Naive thymus-derived CD4-positive, alpha-beta T cell (primary cell): ENCODE measurements at regions not wholly inside any gene's neighbourhood (a gene's known extent, or its start where the extent isn't known, plus 50 kb on each side); places are given as distances from the start of the nearest gene placed in this dataset.

ENCODE experiments used
- ATAC-seq: fragments of 150-1000 bp; cut with Tn5 transposase; 2 replicates; pipeline ENCODE4 v1.10.0; 2021; ENCODE audit warnings: mild to moderate bottlenecking, moderate library complexity
- CTCF ChIA-PET: fragments of 350-600 bp; sonication (Branson Sonifier 250); formaldehyde crosslinking; loops from one replicate; lab custom pipeline; 2021; ENCODE audit warnings: antibody characterized with exemption; lab: Charles Lee
- POLR2A ChIA-PET: fragments of 350-600 bp; sonication (Branson Sonifier 250); formaldehyde crosslinking; loops from one replicate; lab custom pipeline; 2021; ENCODE audit warnings: antibody characterized with exemption, inconsistent platforms; lab: Charles Lee
- DNase-seq, 9 donors: peaks; one replicate each; pipeline versions ENCODE4 v3.0.0 to v3.0.0-alpha.2; 2020 to 2022; ENCODE audit warnings: mixed read lengths in 1 of 9
- H3K27ac ChIP-seq: one replicate; pipeline ENCODE4 v1.7.0; 2013; ENCODE audit warnings: mild to moderate bottlenecking, low read depth, low read length, moderate library complexity
- H3K27me3 ChIP-seq, 2 donors: one replicate each; pipeline ENCODE4 v1.7.0; 2013; ENCODE audit warnings: low read length in 2 of 2, mild to moderate bottlenecking in 2 of 2, moderate library complexity in 2 of 2; ENCODE audit not compliant: control insufficient read depth in 2 of 2, insufficient read depth in 2 of 2
- H3K36me3 ChIP-seq, 3 experiments: 1 replicate in 2 of 3; 2 replicates in 1 of 3; pipeline ENCODE4 v1.7.0; 2013; ENCODE audit warnings: low read length in 3 of 3, mild to moderate bottlenecking in 3 of 3, moderate library complexity in 1 of 3; ENCODE audit not compliant: insufficient read depth in 3 of 3, control insufficient read depth in 2 of 3
- H3K4me1 ChIP-seq, 2 donors: one replicate each; pipeline ENCODE4 v1.7.0; 2013; ENCODE audit warnings: low read length in 2 of 2, mild to moderate bottlenecking in 2 of 2, moderate library complexity in 1 of 2; ENCODE audit not compliant: control insufficient read depth in 2 of 2, insufficient read depth in 2 of 2
- H3K4me3 ChIP-seq: 2 replicates; pipeline ENCODE4 v1.7.0; 2013; ENCODE audit warnings: mild to moderate bottlenecking, low read length
- H3K9me3 ChIP-seq, 3 experiments: 1 replicate in 2 of 3; 2 replicates in 1 of 3; pipeline ENCODE4 v1.7.0; 2013; ENCODE audit warnings: low read length in 3 of 3; ENCODE audit not compliant: control insufficient read depth in 2 of 3
- H3K27ac Mint-ChIP-seq, 9 donors: one replicate each; pipeline ENCODE4 v1.8.0; 2020 to 2022; ENCODE audit warnings: mixed read lengths in 9 of 9, mild to moderate bottlenecking in 8 of 9, moderate library complexity in 5 of 9, inconsistent platforms in 2 of 9
- H3K27me3 Mint-ChIP-seq, 5 donors: one replicate each; pipeline ENCODE4 v1.8.0; 2021 to 2022; ENCODE audit warnings: mixed read lengths in 5 of 5, mild to moderate bottlenecking in 1 of 5
- H3K36me3 Mint-ChIP-seq, 5 donors: one replicate each; pipeline ENCODE4 v1.8.0; 2020 to 2022; ENCODE audit warnings: mixed read lengths in 5 of 5, mild to moderate bottlenecking in 3 of 5, inconsistent platforms in 1 of 5
- H3K4me1 Mint-ChIP-seq, 7 donors: one replicate each; pipeline ENCODE4 v1.8.0; 2020 to 2022; ENCODE audit warnings: mixed read lengths in 7 of 7, mild to moderate bottlenecking in 3 of 7, inconsistent platforms in 1 of 7
- H3K4me3 Mint-ChIP-seq, 10 donors: one replicate each; pipeline ENCODE4 v1.8.0; 2020 to 2022; ENCODE audit warnings: mild to moderate bottlenecking in 10 of 10, mixed read lengths in 10 of 10, moderate library complexity in 6 of 10, inconsistent platforms in 2 of 10
- H3K9me3 Mint-ChIP-seq, 11 donors: one replicate each; pipeline ENCODE4 v1.8.0; 2020 to 2022; ENCODE audit warnings: mixed read lengths in 11 of 11, mild to moderate bottlenecking in 4 of 11, inconsistent platforms in 1 of 11, moderate library complexity in 1 of 11
- intact Hi-C, 2 donors: fragments of 100-400 bp; cut with micrococcal nuclease; formaldehyde crosslinking; loops; one replicate each; pipeline ENCODE4 v1.15.1; 2023

- H3K4me1 Mint-ChIP-seq: no peaks in the 10 kb centered on the region
- H3K36me3 ChIP-seq: no peaks in the 10 kb centered on the region
These were observed 645.6 kb upstream of the CDH8 start for GRCh38 chr16:62681819-62682218.

GRCh38 chr16:62678796-62679195 is 642.6 kb upstream of the CDH8 start:
- ChIA-PET CTCF (no interaction called here), POLR2A (no interaction called here)
- Histone ChIP-seq H3K27me3 (no peaks in the 10 kb centered on the region), H3K4me1 (no peaks in the 10 kb centered on the region), H3K27ac (no peak overlapping the region), H3K4me3 (no peak overlapping the region), H3K9me3 (peaks cover 0 to 24% (median 0%) of the 10 kb centered on the region in 3 experiments), H3K36me3 (no peaks in the 10 kb centered on the region)
- Mint-ChIP-seq H3K4me1 (no peaks in the 10 kb centered on the region), H3K4me3 (no peak overlapping the region), H3K36me3 (peaks cover 0 to 8% (median 4%) of the 10 kb centered on the region in 5 donors), H3K27me3 (no peaks in the 10 kb centered on the region), H3K27ac (no peak overlapping the region), H3K9me3 (peaks cover 15 to 75% (median 24%) of the 10 kb centered on the region in 11 donors)
- no peak for ATAC-seq
- no peak for DNase-seq
- intact Hi-C loops: no loop called here

More at GRCh38 chr16:62681819-62682218, 645.6 kb upstream of the CDH8 start:
- ChIA-PET POLR2A (no interaction called here), CTCF (no interaction called here)
- peaks cover 0 to 8% (median 4%) of the 10 kb centered on the region in 5 donors for H3K36me3 Mint-ChIP-seq
- H3K27ac ChIP-seq: no peak overlapping the region
- H3K9me3 Mint-ChIP-seq: peaks cover 11 to 71% (median 20%) of the 10 kb centered on the region in 11 donors
- no peaks in the 10 kb centered on the region for H3K27me3 ChIP-seq
- intact Hi-C loops: no loop called here
- H3K27me3 Mint-ChIP-seq: no peaks in the 10 kb centered on the region
- H3K27ac Mint-ChIP-seq: no peak overlapping the region
- H3K4me3 Mint-ChIP-seq: no peak overlapping the region
- H3K9me3 ChIP-seq: peaks cover 0 to 28% (median 0%) of the 10 kb centered on the region in 3 experiments
- DNase-seq: no peak
- H3K4me3 ChIP-seq: no peak overlapping the region
- no peaks in the 10 kb centered on the region for H3K4me1 ChIP-seq
- no peak for ATAC-seq

- H3K4me3 ChIP-seq: no peak overlapping the region
- Mint-ChIP-seq H3K9me3 (peaks cover 15 to 61% (median 21%) of the 10 kb centered on the region in 11 donors), H3K4me3 (no peak overlapping the region), H3K27me3 (no peaks in the 10 kb centered on the region), H3K36me3 (peaks cover 0 to 8% (median 4%) of the 10 kb centered on the region in 5 donors), H3K27ac (no peak overlapping the region), H3K4me1 (no peaks in the 10 kb centered on the region)
- peaks cover 0 to 24% (median 0%) of the 10 kb centered on the region in 3 experiments for H3K9me3 ChIP-seq
- ChIA-PET POLR2A (no interaction called here), CTCF (no interaction called here)
- H3K27me3 ChIP-seq: no peaks in the 10 kb centered on the region
- no peak for ATAC-seq
- no peak for DNase-seq
- no peaks in the 10 kb centered on the region for H3K36me3 ChIP-seq
- H3K27ac ChIP-seq: no peak overlapping the region
- no peaks in the 10 kb centered on the region for H3K4me1 ChIP-seq
- intact Hi-C loops: no loop called here
These were observed 640.1 kb upstream of the CDH8 start for GRCh38 chr16:62676306-62676705.

GRCh38 chr16:62665269-62665668 is 629.0 kb upstream of the CDH8 start:
- Mint-ChIP-seq H3K27me3 (no peaks in the 10 kb centered on the region), H3K9me3 (peaks cover 3 to 53% (median 14%) of the 10 kb centered on the region in 11 donors), H3K27ac (no peak overlapping the region), H3K36me3 (no peaks in the 10 kb centered on the region), H3K4me1 (no peaks in the 10 kb centered on the region), H3K4me3 (no peak overlapping the region)
- no peaks in the 10 kb centered on the region for H3K4me1 ChIP-seq
- H3K36me3 ChIP-seq: no peaks in the 10 kb centered on the region
- intact Hi-C loops: no loop called here
- H3K4me3 ChIP-seq: no peak overlapping the region
- H3K9me3 ChIP-seq: no peaks in the 10 kb centered on the region
- CTCF ChIA-PET: no interaction called here
- no peaks in the 10 kb centered on the region for H3K27me3 ChIP-seq
- ATAC-seq: no peak
- no peak overlapping the region for H3K27ac ChIP-seq
- POLR2A ChIA-PET: no interaction called here
- DNase-seq: no peak

- no peak overlapping the region for H3K4me3 Mint-ChIP-seq
- CTCF ChIA-PET: interaction anchor here (0.7 kb wide), 1 partner anchor 692 kb away, joined by 3 read pairs; no protein-coding TSS in a partner anchor
- H3K36me3 Mint-ChIP-seq: no peaks in the 10 kb centered on the region
- no peaks in the 10 kb centered on the region for H3K27me3 Mint-ChIP-seq
- H3K4me1 Mint-ChIP-seq: no peaks in the 10 kb centered on the region
- H3K4me1 ChIP-seq: no peaks in the 10 kb centered on the region
- ATAC-seq: no peak
- DNase-seq: no peak
- H3K27ac Mint-ChIP-seq: no peak overlapping the region
- H3K9me3 Mint-ChIP-seq: peaks cover 2 to 53% (median 9%) of the 10 kb centered on the region in 11 donors
- H3K27me3 ChIP-seq: no peaks in the 10 kb centered on the region
- intact Hi-C loops: no loop called here
- POLR2A ChIA-PET: no interaction called here
- H3K36me3 ChIP-seq: no peaks in the 10 kb centered on the region
- H3K9me3 ChIP-seq: peaks cover 0 to 3% (median 0%) of the 10 kb centered on the region in 3 experiments
- H3K4me3 ChIP-seq: no peak overlapping the region
- no peak overlapping the region for H3K27ac ChIP-seq
These were observed 628.3 kb upstream of the CDH8 start for GRCh38 chr16:62664566-62664965.

GRCh38 chr16:62661435-62661834 is 625.2 kb upstream of the CDH8 start:
- no peak overlapping the region for H3K4me3 ChIP-seq
- intact Hi-C loops: no loop called here
- H3K27ac Mint-ChIP-seq: no peak overlapping the region
- no peaks in the 10 kb centered on the region for H3K27me3 Mint-ChIP-seq
- no peaks in the 10 kb centered on the region for H3K36me3 Mint-ChIP-seq
- peaks cover 2 to 42% (median 10%) of the 10 kb centered on the region in 11 donors for H3K9me3 Mint-ChIP-seq
- no peaks in the 10 kb centered on the region for H3K4me1 ChIP-seq
- H3K36me3 ChIP-seq: no peaks in the 10 kb centered on the region
- no peaks in the 10 kb centered on the region for H3K4me1 Mint-ChIP-seq
- no peaks in the 10 kb centered on the region for H3K27me3 ChIP-seq
- no peak overlapping the region for H3K27ac ChIP-seq
- DNase-seq (no peak), ATAC-seq (no peak)
- CTCF ChIA-PET: no interaction called here
- H3K9me3 ChIP-seq: peaks cover 0 to 3% (median 0%) of the 10 kb centered on the region in 3 experiments
- POLR2A ChIA-PET: no interaction called here
- H3K4me3 Mint-ChIP-seq: no peak overlapping the region

- DNase-seq: no peak
- H3K4me3 Mint-ChIP-seq: no peak overlapping the region
- H3K9me3 ChIP-seq: peaks cover 0 to 3% (median 0%) of the 10 kb centered on the region in 3 experiments
- H3K27ac Mint-ChIP-seq: no peak overlapping the region
- H3K27me3 Mint-ChIP-seq: no peaks in the 10 kb centered on the region
- ChIA-PET CTCF (no interaction called here), POLR2A (no interaction called here)
- H3K36me3 Mint-ChIP-seq: no peaks in the 10 kb centered on the region
- peaks cover 4 to 35% (median 9%) of the 10 kb centered on the region in 11 donors for H3K9me3 Mint-ChIP-seq
- H3K27ac ChIP-seq: no peak overlapping the region
- H3K27me3 ChIP-seq: no peaks in the 10 kb centered on the region
- H3K4me3 ChIP-seq: no peak overlapping the region
- no peak for ATAC-seq
- intact Hi-C loops: no loop called here
- no peaks in the 10 kb centered on the region for H3K4me1 Mint-ChIP-seq
- no peaks in the 10 kb centered on the region for H3K4me1 ChIP-seq
- H3K36me3 ChIP-seq: no peaks in the 10 kb centered on the region
These were observed 620.9 kb upstream of the CDH8 start for GRCh38 chr16:62657116-62657515.
